K562 (cell line): ENCODE measurements at regions not wholly inside any gene's neighbourhood (a gene's known extent, or its start where the extent isn't known, plus 50 kb on each side); places are given as distances from the start of the nearest gene placed in this dataset.

Experiments used
- CBX3 ChIP-seq, 2 experiments: IDR thresholded peaks; 1 replicate in 1 of 2; 2 replicates in 1 of 2; pipeline ENCODE4 v1.6.1; 2012; ENCODE audit warnings: inconsistent platforms in 2 of 2, low read length in 2 of 2, borderline replicate concordance in 1 of 2, control low read depth in 1 of 2
- CBX5 ChIP-seq: IDR thresholded peaks from 2 replicates; pipeline ENCODE4 v1.6.1; 2014; ENCODE audit warnings: low read depth, borderline replicate concordance
- ELF4 ChIP-seq: fragments of 450-650 bp; formaldehyde crosslinking; IDR thresholded peaks from 2 replicates; pipeline ENCODE4 v1.4.0; 2022; ENCODE audit warnings: missing genetic modification characterization
- ERF ChIP-seq: fragments of 450-650 bp; formaldehyde crosslinking; IDR thresholded peaks from 2 replicates; pipeline ENCODE4 v1.4.0; 2020; ENCODE audit warnings: mild to moderate bottlenecking, mixed read lengths
- KAT7 ChIP-seq: sonication (generic); formaldehyde crosslinking; IDR thresholded peaks from 2 replicates; pipeline ENCODE4 v1.8.0; 2022; ENCODE audit warnings: missing genetic modification reagents, mild to moderate bottlenecking, borderline replicate concordance
- MED1 ChIP-seq: sonication (generic); formaldehyde crosslinking; IDR thresholded peaks from 2 replicates; pipeline ENCODE4 v1.8.1; 2023; ENCODE audit warnings: missing genetic modification reagents, borderline replicate concordance
- ZFP30 ChIP-seq: fragments of 250-450 bp; sonication (Bioruptor Pico); IDR thresholded peaks from 2 replicates; pipeline ENCODE4 v1.8.0; 2022; ENCODE audit warnings: moderate library complexity, mild to moderate bottlenecking, inconsistent platforms, borderline replicate concordance
- ZNF77 ChIP-seq: fragments of 250-450 bp; sonication (Bioruptor Pico); IDR thresholded peaks from 2 replicates; pipeline ENCODE4 v1.5.0; 2020

DNA sequence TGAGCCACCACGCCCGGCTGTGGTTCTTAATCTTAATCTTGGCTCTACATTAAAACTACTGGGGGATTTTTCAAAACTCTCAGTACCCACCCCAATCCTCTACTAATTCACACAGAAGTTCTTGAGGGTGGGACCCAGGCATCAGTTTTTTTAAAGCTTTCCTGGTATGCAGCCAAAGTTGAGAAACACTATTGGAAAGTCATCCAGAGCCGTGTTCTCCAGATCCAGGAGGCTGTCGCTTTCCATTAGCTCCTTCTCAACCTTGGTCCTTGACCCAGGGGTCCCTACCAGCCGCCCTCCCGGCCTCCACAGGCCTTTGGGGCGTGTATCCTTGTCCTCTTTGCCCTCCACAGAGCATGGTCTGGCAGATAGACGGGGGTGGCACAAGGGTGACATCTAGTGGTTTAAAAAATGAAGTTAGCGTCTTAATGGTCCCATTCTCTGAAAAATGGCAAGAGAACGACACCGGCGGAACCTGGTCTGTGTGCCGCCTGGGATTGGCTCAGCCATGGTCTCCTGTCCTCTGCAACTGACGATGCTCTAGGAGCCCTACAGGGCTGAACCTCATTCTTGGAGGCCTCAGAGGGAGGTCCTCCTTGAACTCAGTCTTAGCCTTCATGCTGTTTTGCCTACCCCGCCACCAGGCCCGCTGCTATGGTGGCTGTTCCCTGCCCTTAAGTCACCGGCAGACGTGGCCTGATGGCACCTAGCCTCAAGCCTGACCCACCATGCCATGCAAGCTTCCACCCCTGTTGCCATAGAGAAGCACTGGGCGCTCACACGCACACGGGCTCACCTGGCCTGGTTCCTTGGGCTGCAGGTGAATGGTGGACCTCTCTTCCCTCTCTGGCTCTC, 152.0 kb upstream of the SYN3 start:
- no peak for TF ChIP-seq MED1 (CRISPR knock-in tag)
- no peak for TF ChIP-seq KAT7 (CRISPR knock-in tag)
- no peak for TF ChIP-seq ERF
- TF ChIP-seq CBX5, result no peak
- TF ChIP-seq ZNF77 (CRISPR knock-in tag), result no peak
- TF ChIP-seq ELF4 (CRISPR knock-in tag), result no peak
- TF ChIP-seq ZFP30 (CRISPR knock-in tag), result no peak
- no peak for TF ChIP-seq CBX3 (IDR thresholded peaks at IDR 0.05; ENCODE audit: borderline replicate concordance in 1 of 2, low read length in 2 of 2)
